ENCODE measurements at regions not wholly inside any gene's neighbourhood (a gene's known extent, or its start where the extent isn't known, plus 50 kb on each side); places are given as distances from the start of the nearest gene placed in this dataset.

- Histone ChIP-seq H3K27me3 (ENCODE audit: control insufficient read depth, insufficient read depth, low read length) (no peaks in the 10 kb centered on the region), H3K36me3 (ENCODE audit: control insufficient read depth, insufficient read depth, low read length) (no peaks in the 10 kb centered on the region), H3K27ac (ENCODE audit: low read depth, low read length) (no peak overlapping the region), H3K9me3 (ENCODE audit: control insufficient read depth, insufficient read depth, low read length) (no peaks in the 10 kb centered on the region), H3K4me1 (ENCODE audit: control insufficient read depth, insufficient read depth, low read length) (peaks cover 3% of the 10 kb centered on the region), H3K4me3 (ENCODE audit: low read depth, low read length) (no peak overlapping the region)
- no peak for DNase-seq (ENCODE audit: low read depth in 4 of 6, low spot score in 6 of 6)
Measured at GRCh38 chr12:128088926-128089325, 178.0 kb upstream of the TMEM132C start.

GRCh38 chr12:128089961-128090360 is 177.0 kb upstream of the TMEM132C start:
- no peak for DNase-seq (ENCODE audit: low read depth in 4 of 6, low spot score in 6 of 6)
- WGBS (ENCODE audit: insufficient coverage) = 92% methylated on average over 3 of the region's 6 CpGs
- no peaks in the 10 kb centered on the region for H3K27me3 ChIP-seq (ENCODE audit: control insufficient read depth, insufficient read depth, low read length)

GRCh38 chr12:128091101-128091720 is 175.8 kb upstream of the TMEM132C start:
- Histone ChIP-seq H3K27ac (ENCODE audit: low read depth, low read length) (no peak overlapping the region), H3K27me3 (ENCODE audit: control insufficient read depth, insufficient read depth, low read length) (no peaks in the 10 kb centered on the region), H3K4me1 (ENCODE audit: control insufficient read depth, insufficient read depth, low read length) (peaks cover 3% of the 10 kb centered on the region), H3K9me3 (ENCODE audit: control insufficient read depth, insufficient read depth, low read length) (no peaks in the 10 kb centered on the region), H3K36me3 (ENCODE audit: control insufficient read depth, insufficient read depth, low read length) (no peaks in the 10 kb centered on the region), H3K4me3 (ENCODE audit: low read depth, low read length) (no peak overlapping the region)
- WGBS (ENCODE audit: insufficient coverage) = 39% methylated on average over 10 of the region's 13 CpGs
- DNase-seq (ENCODE audit: low read depth in 4 of 6, low spot score in 6 of 6) = peak in 2 of 6 donors; percentile 48 to 64

More at GRCh38 chr12:128089961-128090360, 177.0 kb upstream of the TMEM132C start:
- no peaks in the 10 kb centered on the region for H3K36me3 ChIP-seq (ENCODE audit: control insufficient read depth, insufficient read depth, low read length)
- H3K4me3 ChIP-seq (ENCODE audit: low read depth, low read length) = no peak overlapping the region
- H3K4me1 ChIP-seq (ENCODE audit: control insufficient read depth, insufficient read depth, low read length) = peaks cover 3% of the 10 kb centered on the region
- H3K27ac ChIP-seq (ENCODE audit: low read depth, low read length) = no peak overlapping the region
- no peaks in the 10 kb centered on the region for H3K9me3 ChIP-seq (ENCODE audit: control insufficient read depth, insufficient read depth, low read length)

- Histone ChIP-seq H3K36me3 (ENCODE audit: control insufficient read depth, insufficient read depth, low read length) (no peaks in the 10 kb centered on the region), H3K9me3 (ENCODE audit: control insufficient read depth, insufficient read depth, low read length) (no peaks in the 10 kb centered on the region), H3K4me3 (ENCODE audit: low read depth, low read length) (no peak overlapping the region), H3K27ac (ENCODE audit: low read depth, low read length) (no peak overlapping the region), H3K4me1 (ENCODE audit: control insufficient read depth, insufficient read depth, low read length) (peaks cover 3% of the 10 kb centered on the region), H3K27me3 (ENCODE audit: control insufficient read depth, insufficient read depth, low read length) (no peaks in the 10 kb centered on the region)
- 66% methylated on average over 7 of the region's 9 CpGs for WGBS (ENCODE audit: insufficient coverage)
- peak in 1 of 6 donors; percentile 60 for DNase-seq (ENCODE audit: low read depth in 4 of 6, low spot score in 6 of 6)
Measured at GRCh38 chr12:128091951-128092382, 175.0 kb upstream of the TMEM132C start.

GRCh38 chr12:128098730-128099129 is 168.2 kb upstream of the TMEM132C start:
- Histone ChIP-seq H3K27me3 (ENCODE audit: control insufficient read depth, insufficient read depth, low read length) (no peaks in the 10 kb centered on the region), H3K4me3 (ENCODE audit: low read depth, low read length) (no peak overlapping the region), H3K36me3 (ENCODE audit: control insufficient read depth, insufficient read depth, low read length) (no peaks in the 10 kb centered on the region), H3K27ac (ENCODE audit: low read depth, low read length) (no peak overlapping the region), H3K9me3 (ENCODE audit: control insufficient read depth, insufficient read depth, low read length) (no peaks in the 10 kb centered on the region), H3K4me1 (ENCODE audit: control insufficient read depth, insufficient read depth, low read length) (peaks cover 3% of the 10 kb centered on the region)
- DNase-seq (ENCODE audit: low read depth in 4 of 6, low spot score in 6 of 6) = no peak
- WGBS (ENCODE audit: insufficient coverage) = 62% methylated on average over 7 of the region's 7 CpGs

- peaks cover 3% of the 10 kb centered on the region for H3K4me1 ChIP-seq (ENCODE audit: control insufficient read depth, insufficient read depth, low read length)
- no peak overlapping the region for H3K27ac ChIP-seq (ENCODE audit: low read depth, low read length)
- no peak overlapping the region for H3K4me3 ChIP-seq (ENCODE audit: low read depth, low read length)
- H3K36me3 ChIP-seq (ENCODE audit: control insufficient read depth, insufficient read depth, low read length) = no peaks in the 10 kb centered on the region
- DNase-seq (ENCODE audit: low read depth in 4 of 6, low spot score in 6 of 6) = no peak
- no CpG with 5 or more reads among the region's 6 CpGs for WGBS (ENCODE audit: insufficient coverage)
- H3K27me3 ChIP-seq (ENCODE audit: control insufficient read depth, insufficient read depth, low read length) = no peaks in the 10 kb centered on the region
- H3K9me3 ChIP-seq (ENCODE audit: control insufficient read depth, insufficient read depth, low read length) = no peaks in the 10 kb centered on the region
Measured at GRCh38 chr12:128103152-128103551, 163.8 kb upstream of the TMEM132C start.

GRCh38 chr12:128109236-128109635 is 157.7 kb upstream of the TMEM132C start:
- WGBS (ENCODE audit: insufficient coverage) = 66% methylated on average over 10 of the region's 10 CpGs

GRCh38 chr12:128109636-128110035 is 157.3 kb upstream of the TMEM132C start:
- no peak for DNase-seq (ENCODE audit: low read depth in 4 of 6, low spot score in 6 of 6)

More at GRCh38 chr12:128109236-128109635, 157.7 kb upstream of the TMEM132C start:
- Histone ChIP-seq H3K4me3 (ENCODE audit: low read depth, low read length) (no peak overlapping the region), H3K4me1 (ENCODE audit: control insufficient read depth, insufficient read depth, low read length) (no peaks in the 10 kb centered on the region), H3K9me3 (ENCODE audit: control insufficient read depth, insufficient read depth, low read length) (no peaks in the 10 kb centered on the region), H3K36me3 (ENCODE audit: control insufficient read depth, insufficient read depth, low read length) (no peaks in the 10 kb centered on the region), H3K27ac (ENCODE audit: low read depth, low read length) (no peak overlapping the region), H3K27me3 (ENCODE audit: control insufficient read depth, insufficient read depth, low read length) (no peaks in the 10 kb centered on the region)
- DNase-seq (ENCODE audit: low read depth in 4 of 6, low spot score in 6 of 6) = no peak

GRCh38 chr12:128111333-128111732 is 155.6 kb upstream of the TMEM132C start:
- no peak overlapping the region for H3K4me3 ChIP-seq (ENCODE audit: low read depth, low read length)
- H3K4me1 ChIP-seq (ENCODE audit: control insufficient read depth, insufficient read depth, low read length) = no peaks in the 10 kb centered on the region
- no peaks in the 10 kb centered on the region for H3K36me3 ChIP-seq (ENCODE audit: control insufficient read depth, insufficient read depth, low read length)
- no peaks in the 10 kb centered on the region for H3K27me3 ChIP-seq (ENCODE audit: control insufficient read depth, insufficient read depth, low read length)
- H3K27ac ChIP-seq (ENCODE audit: low read depth, low read length) = no peak overlapping the region
- DNase-seq (ENCODE audit: low read depth in 4 of 6, low spot score in 6 of 6) = peak in 1 of 6 donors; percentile 44
- WGBS (ENCODE audit: insufficient coverage) = 62% methylated on average over 9 of the region's 9 CpGs
- H3K9me3 ChIP-seq (ENCODE audit: control insufficient read depth, insufficient read depth, low read length) = no peaks in the 10 kb centered on the region

More at GRCh38 chr12:128109636-128110035, 157.3 kb upstream of the TMEM132C start:
- H3K36me3 ChIP-seq (ENCODE audit: control insufficient read depth, insufficient read depth, low read length) = no peaks in the 10 kb centered on the region
- H3K27me3 ChIP-seq (ENCODE audit: control insufficient read depth, insufficient read depth, low read length) = no peaks in the 10 kb centered on the region
- H3K4me1 ChIP-seq (ENCODE audit: control insufficient read depth, insufficient read depth, low read length) = no peaks in the 10 kb centered on the region
- H3K4me3 ChIP-seq (ENCODE audit: low read depth, low read length) = no peak overlapping the region
- H3K27ac ChIP-seq (ENCODE audit: low read depth, low read length) = no peak overlapping the region
- no peaks in the 10 kb centered on the region for H3K9me3 ChIP-seq (ENCODE audit: control insufficient read depth, insufficient read depth, low read length)
- 85% methylated on average over 12 of the region's 12 CpGs for WGBS (ENCODE audit: insufficient coverage)

GRCh38 chr12:128111951-128112350 is 155.0 kb upstream of the TMEM132C start:
- WGBS (ENCODE audit: insufficient coverage) = 80% methylated on average over 1 of the region's 5 CpGs
- H3K9me3 ChIP-seq (ENCODE audit: control insufficient read depth, insufficient read depth, low read length) = no peaks in the 10 kb centered on the region

More at GRCh38 chr12:128111951-128112350, 155.0 kb upstream of the TMEM132C start:
- Histone ChIP-seq H3K36me3 (ENCODE audit: control insufficient read depth, insufficient read depth, low read length) (no peaks in the 10 kb centered on the region), H3K4me3 (ENCODE audit: low read depth, low read length) (no peak overlapping the region), H3K4me1 (ENCODE audit: control insufficient read depth, insufficient read depth, low read length) (no peaks in the 10 kb centered on the region), H3K27me3 (ENCODE audit: control insufficient read depth, insufficient read depth, low read length) (no peaks in the 10 kb centered on the region), H3K27ac (ENCODE audit: low read depth, low read length) (no peak overlapping the region)
- DNase-seq (ENCODE audit: low read depth in 4 of 6, low spot score in 6 of 6) = peak in 1 of 6 donors; percentile 50

All from spinal cord (tissue), 9 donors.